HCT116 (cell line): ENCODE measurements at regions not wholly inside any gene's neighbourhood (a gene's known extent, or its start where the extent isn't known, plus 50 kb on each side); places are given as distances from the start of the nearest gene placed in this dataset.

ENCODE experiments used
- ATAC-seq: fragments of 200-7000 bp; cut with Tn5 transposase; 2 replicates; pipeline ENCODE4 v1.9.1; 2020; ENCODE audit warnings: mild to moderate bottlenecking, moderate library complexity
- BruUV-seq: library from RNA; stranded (reverse); fragments of 400-500 nt; replicated peaks from 2 replicates; lab custom pipeline; 2021; lab: Mats Ljungman, UMichigan
- CTCF ChIA-PET: fragments of 300-600 bp; sonication (Branson Sonifier 250); formaldehyde crosslinking; loops from one replicate; lab custom pipeline; 2021; ENCODE audit warnings: antibody characterized with exemption; lab: Charles Lee
- POLR2A ChIA-PET: fragments of 300-600, 350-600 bp; sonication (Branson Sonifier 250); formaldehyde crosslinking; loops from one replicate; lab custom pipeline; 2021; ENCODE audit warnings: antibody characterized with exemption; lab: Charles Lee
- RAD21 ChIA-PET, 2 experiments: fragments of 300-600 bp; sonication (Branson Sonifier 250); formaldehyde crosslinking; loops; one replicate each; lab custom pipeline; 2023; ENCODE audit warnings: low total read pairs in 2 of 2; ENCODE audit not compliant: uncharacterized antibody in 2 of 2, unreplicated experiment in 2 of 2, low non-redundant PET in 1 of 2; lab: Charles Lee
- DNase-seq: peaks from one replicate; pipeline ENCODE4 v3.0.0-alpha.2; 2010; ENCODE audit warnings: low read depth, low spot score
- H2AFZ ChIP-seq: fragments of 200-600 bp; shearing (Covaris generic), sonication (generic); 2 replicates; pipeline ENCODE4 v1.6.1; 2017; ENCODE audit warnings: low read depth, mixed run types, mixed read lengths, antibody characterized with exemption, low read length; ENCODE audit not compliant: poor library complexity, severe bottlenecking
- H3K27ac ChIP-seq: 2 replicates; pipeline ENCODE4 v1.5.1; 2012; ENCODE audit warnings: low read depth, low read length
- H3K27me3 ChIP-seq: fragments of 200-600 bp; sonication (generic); 2 replicates; pipeline ENCODE4 v1.6.1; 2016; ENCODE audit warnings: mixed run types, low read length, mixed read lengths; ENCODE audit not compliant: insufficient read depth
- H3K36me3 ChIP-seq, 2 experiments: fragments of 200-500 bp in 1 of 2; fragments of 200-600 bp in 1 of 2; sonication (Bioruptor generic) in 1 of 2; sonication (generic) in 1 of 2; 2 replicates each; pipeline versions ENCODE4 v1.5.1 to v1.6.1; 2014 to 2016; ENCODE audit warnings: low read length in 2 of 2, inconsistent platforms in 1 of 2, mixed read lengths in 1 of 2, mixed run types in 1 of 2; ENCODE audit not compliant: insufficient read depth in 2 of 2, control insufficient read depth in 1 of 2
- H3K4me1 ChIP-seq, 2 experiments: fragments of 200-600 bp in 1 of 2; sonication (generic) in 1 of 2; 2 replicates each; pipeline versions ENCODE4 v1.5.1 to v1.6.1; 2012 to 2017; ENCODE audit warnings: low read length in 2 of 2, inconsistent platforms in 1 of 2, mild to moderate bottlenecking in 1 of 2, mixed read lengths in 1 of 2, mixed run types in 1 of 2, moderate library complexity in 1 of 2; ENCODE audit not compliant: insufficient read depth in 2 of 2, control insufficient read depth in 1 of 2
- H3K4me2 ChIP-seq: fragments of 200-600 bp; sonication (generic); 2 replicates; pipeline ENCODE4 v1.6.1; 2017; ENCODE audit warnings: mixed run types, low read length, mixed read lengths
- H3K4me3 ChIP-seq, 2 experiments: fragments of 200-600 bp in 1 of 2; sonication (generic) in 1 of 2; replicated peaks in 1 of 2; 2 replicates each; pipeline ENCODE4 v1.5.1; 2011 to 2016; ENCODE audit warnings: low read length in 2 of 2, control low read depth in 1 of 2, low read depth in 1 of 2, mild to moderate bottlenecking in 1 of 2, mixed read lengths in 1 of 2, mixed run types in 1 of 2
- H3K79me2 ChIP-seq: fragments of 200-600 bp; sonication (generic); 2 replicates; pipeline ENCODE4 v1.6.1; 2017; ENCODE audit warnings: mild to moderate bottlenecking, mixed run types, low read length, moderate library complexity, mixed read lengths; ENCODE audit not compliant: insufficient read depth
- H3K9ac ChIP-seq: fragments of 200-600 bp; sonication (generic); 2 replicates; pipeline ENCODE4 v1.6.1; 2016; ENCODE audit warnings: low read length, mixed read lengths
- H3K9me2 ChIP-seq: fragments of 200-600 bp; sonication (generic), shearing (Covaris generic); 2 replicates; pipeline ENCODE4 v1.6.1; 2017; ENCODE audit warnings: mixed run types, mild to moderate bottlenecking, moderate library complexity; ENCODE audit not compliant: insufficient read depth
- H3K9me3 ChIP-seq, 2 experiments: fragments of 200-500 bp in 1 of 2; fragments of 200-600 bp in 1 of 2; sonication (Bioruptor generic) in 1 of 2; sonication (generic) in 1 of 2; 2 replicates each; pipeline ENCODE4 v1.6.1; 2014 to 2017; ENCODE audit warnings: low read length in 2 of 2, mixed read lengths in 2 of 2, inconsistent platforms in 1 of 2, low read depth in 1 of 2, mild to moderate bottlenecking in 1 of 2, mixed run types in 1 of 2, moderate library complexity in 1 of 2; ENCODE audit not compliant: control insufficient read depth in 1 of 2, insufficient read depth in 1 of 2
- H4K20me1 ChIP-seq: fragments of 200-600 bp; sonication (generic), shearing (Covaris generic); 2 replicates; pipeline ENCODE4 v1.6.1; 2017; ENCODE audit warnings: mixed run types, mild to moderate bottlenecking, moderate library complexity; ENCODE audit not compliant: insufficient read depth
- ATF3 ChIP-seq: IDR thresholded peaks from 2 replicates; pipeline ENCODE4 v1.6.1; 2012
- CBX3 ChIP-seq: IDR thresholded peaks from 2 replicates; pipeline ENCODE4 v1.6.1; 2012; ENCODE audit warnings: low read depth
- EZH2 ChIP-seq: fragments of 200-600 bp; sonication (generic); IDR thresholded peaks from 2 replicates; pipeline ENCODE4 v1.6.1; 2017; ENCODE audit warnings: antibody characterized with exemption, mixed run types
- JUND ChIP-seq: IDR thresholded peaks from 2 replicates; pipeline ENCODE4 v1.6.1; 2012
- POLR2A ChIP-seq: IDR thresholded peaks from 2 replicates; pipeline ENCODE4 v1.7.0; 2011; ENCODE audit warnings: borderline replicate concordance; ENCODE audit not compliant: insufficient read depth, insufficient read length; ENCODE audit errors: extremely low read depth
- REST ChIP-seq: IDR thresholded peaks from 2 replicates; pipeline ENCODE4 v1.6.1; 2012; ENCODE audit warnings: low read depth
- SIN3A ChIP-seq: IDR thresholded peaks from 2 replicates; pipeline ENCODE4 v1.6.1; 2012; ENCODE audit warnings: low read depth
- SP1 ChIP-seq: IDR thresholded peaks from 2 replicates; pipeline ENCODE4 v1.6.1; 2012; ENCODE audit warnings: low read depth
- ZNF274 ChIP-seq: fragments of 200-500 bp; sonication (Bioruptor generic); IDR thresholded peaks from 2 replicates; pipeline ENCODE4 v1.6.1; 2014; ENCODE audit warnings: mild to moderate bottlenecking, low read depth, low read length, inconsistent platforms
- intact Hi-C: fragments of 100-400 bp; cut with micrococcal nuclease; formaldehyde crosslinking; loops from 2 replicates; pipeline ENCODE4 v1.10.0; 2022

GRCh38 chr21:35338281-35338680 lies 289.2 kb upstream of the RUNX1 start:
- ATAC-seq (no peak), DNase-seq (no peak)
- RAD21 ChIA-PET, result no interaction called here
- Histone ChIP-seq H3K4me2 (no peak overlapping the region), H3K9me3 (no peaks in the 10 kb centered on the region), H3K27me3 (no peaks in the 10 kb centered on the region), H3K4me1 (peaks cover 0 to 4% of the 10 kb centered on the region in 2 experiments; a peak in 2 of 4 replicates), H3K27ac (no peak overlapping the region), H4K20me1 (no peaks in the 10 kb centered on the region), H3K4me3 (no peak overlapping the region), H3K36me3 (no peaks in the 10 kb centered on the region), H3K9me2 (no peaks in the 10 kb centered on the region), H3K9ac (no peak overlapping the region), H2AFZ (no peak overlapping the region), H3K79me2 (no peaks in the 10 kb centered on the region)
- POLR2A ChIA-PET, result no interaction called here
- CTCF ChIA-PET, result no interaction called here
- no peak for TF ChIP-seq JUND
- TF ChIP-seq ATF3, result no peak
- TF ChIP-seq REST, result no peak
- no peak for TF ChIP-seq EZH2
- TF ChIP-seq POLR2A, result no peak
- no peak for TF ChIP-seq ZNF274
- no peak for TF ChIP-seq CBX3
- no peak for TF ChIP-seq SP1
- no peak for TF ChIP-seq SIN3A
- intact Hi-C loops, result no loop called here
- BruUV-seq, result no TSS peak
